Neural cell (in vitro differentiated cells): ENCODE measurements at regions not wholly inside any gene's neighbourhood (a gene's known extent, or its start where the extent isn't known, plus 50 kb on each side); places are given as distances from the start of the nearest gene placed in this dataset.

Experiments
- H2AFZ ChIP-seq: fragments of 200-600, 300-800 bp; sonication (generic), shearing (Covaris generic); 2 replicates; pipeline ENCODE4 v1.6.0; 2014; ENCODE audit warnings: low read depth, mild to moderate bottlenecking, antibody characterized with exemption, low read length, moderate library complexity
- H3F3A ChIP-seq: fragments of 200-600 bp; shearing (Covaris generic); 2 replicates; pipeline ENCODE4 v1.6.1; 2016; ENCODE audit warnings: mild to moderate bottlenecking, moderate library complexity, mixed read lengths, antibody characterized with exemption, low read length; ENCODE audit not compliant: insufficient read depth, poor library complexity, severe bottlenecking
- H3K27ac ChIP-seq: fragments of 200-600, 300-800 bp; sonication (generic), shearing (Covaris generic); 2 replicates; pipeline ENCODE4 v1.5.1; 2014; ENCODE audit warnings: mild to moderate bottlenecking, low read length, moderate library complexity
- H3K27me3 ChIP-seq: fragments of 300-800, 200-600 bp; sonication (generic), shearing (Covaris generic); 2 replicates; pipeline ENCODE4 v1.6.0; 2014; ENCODE audit warnings: mild to moderate bottlenecking, low read depth, low read length, moderate library complexity; ENCODE audit not compliant: insufficient read depth
- H3K36me3 ChIP-seq: fragments of 300-800, 200-600 bp; sonication (generic), shearing (Covaris generic); 2 replicates; pipeline ENCODE4 v1.5.1; 2014; ENCODE audit warnings: mild to moderate bottlenecking, antibody characterized with exemption, low read length, moderate library complexity; ENCODE audit not compliant: insufficient read depth
- H3K4me2 ChIP-seq: fragments of 300-800, 200-600 bp; sonication (generic), shearing (Covaris generic); 2 replicates; pipeline ENCODE4 v1.6.0; 2014; ENCODE audit warnings: mild to moderate bottlenecking, low read length
- H3K4me3 ChIP-seq: fragments of 300-800, 200-600 bp; sonication (generic), shearing (Covaris generic); 2 replicates; pipeline ENCODE4 v1.5.1; 2014; ENCODE audit warnings: mild to moderate bottlenecking, low read length, moderate library complexity
- H3K79me2 ChIP-seq: fragments of 200-600 bp; shearing (Covaris generic); replicated peaks from 2 replicates; pipeline ENCODE4 v1.6.0; 2014; ENCODE audit warnings: mild to moderate bottlenecking, low read length, moderate library complexity; ENCODE audit not compliant: insufficient read depth
- H3K9ac ChIP-seq: fragments of 300-800, 200-600 bp; sonication (generic), shearing (Covaris generic); 2 replicates; pipeline ENCODE4 v1.6.1; 2016; ENCODE audit warnings: mild to moderate bottlenecking, low read length, mixed read lengths
- H3K9me2 ChIP-seq: fragments of 200-600 bp; shearing (Covaris generic); 2 replicates; pipeline ENCODE4 v1.6.1; 2016; ENCODE audit warnings: mild to moderate bottlenecking, low read length, mixed read lengths; ENCODE audit not compliant: insufficient read depth
- H3K9me3 ChIP-seq: fragments of 200-600, 300-800 bp; sonication (generic), shearing (Covaris generic); 2 replicates; pipeline ENCODE4 v1.6.1; 2016; ENCODE audit warnings: mild to moderate bottlenecking, mixed run types, low read length, moderate library complexity, mixed read lengths
- H4K20me1 ChIP-seq: fragments of 200-600 bp; shearing (Covaris generic); 2 replicates; pipeline ENCODE4 v1.6.1; 2016; ENCODE audit warnings: mild to moderate bottlenecking, mixed run types; ENCODE audit not compliant: insufficient read depth
- EP300 ChIP-seq: fragments of 450-650 bp; conservative IDR thresholded peaks from 2 replicates; pipeline ENCODE4 v1.6.1; 2014; ENCODE audit warnings: antibody characterized with exemption, mild to moderate bottlenecking, moderate library complexity; ENCODE audit not compliant: poor library complexity, severe bottlenecking
- EZH2 ChIP-seq: fragments of 200-600, 300-800 bp; shearing (Covaris generic), sonication (generic); IDR thresholded peaks from 2 replicates; pipeline ENCODE4 v1.6.1; 2014; ENCODE audit warnings: antibody characterized with exemption, low read length, borderline replicate concordance, mild to moderate bottlenecking; ENCODE audit not compliant: insufficient read depth, poor library complexity, severe bottlenecking
- MXI1 ChIP-seq: fragments of 450-650 bp; conservative IDR thresholded peaks from 2 replicates; pipeline ENCODE4 v1.6.1; 2014; ENCODE audit warnings: antibody characterized with exemption, mild to moderate bottlenecking; ENCODE audit not compliant: poor library complexity, severe bottlenecking
- POLR2AphosphoS5 ChIP-seq: IDR thresholded peaks from 2 replicates; pipeline ENCODE4 v1.6.1; 2012
- RAD21 ChIP-seq: fragments of 450-650 bp; conservative IDR thresholded peaks from 2 replicates; pipeline ENCODE4 v1.6.1; 2014; ENCODE audit warnings: antibody characterized with exemption, mild to moderate bottlenecking, moderate library complexity
- SMC3 ChIP-seq: fragments of 450-650 bp; conservative IDR thresholded peaks from 2 replicates; pipeline ENCODE4 v1.6.1; 2014; ENCODE audit warnings: antibody characterized with exemption, mild to moderate bottlenecking, moderate library complexity; ENCODE audit not compliant: poor library complexity
- TAF1 ChIP-seq: IDR thresholded peaks from 2 replicates; pipeline ENCODE4 v1.6.1; 2012; ENCODE audit warnings: low read depth
- TF ChIP-seq, protein P1 (sequence below): IDR thresholded peaks from 2 replicates; pipeline ENCODE4 v1.6.1; 2012; ENCODE audit warnings: borderline replicate concordance
- TF ChIP-seq, protein P2 (sequence below): fragments of 450-650 bp; IDR thresholded peaks from 2 replicates; pipeline ENCODE4 v1.5.1; 2014; ENCODE audit warnings: antibody characterized with exemption, mild to moderate bottlenecking, moderate library complexity; ENCODE audit not compliant: poor library complexity, severe bottlenecking

DNA sequence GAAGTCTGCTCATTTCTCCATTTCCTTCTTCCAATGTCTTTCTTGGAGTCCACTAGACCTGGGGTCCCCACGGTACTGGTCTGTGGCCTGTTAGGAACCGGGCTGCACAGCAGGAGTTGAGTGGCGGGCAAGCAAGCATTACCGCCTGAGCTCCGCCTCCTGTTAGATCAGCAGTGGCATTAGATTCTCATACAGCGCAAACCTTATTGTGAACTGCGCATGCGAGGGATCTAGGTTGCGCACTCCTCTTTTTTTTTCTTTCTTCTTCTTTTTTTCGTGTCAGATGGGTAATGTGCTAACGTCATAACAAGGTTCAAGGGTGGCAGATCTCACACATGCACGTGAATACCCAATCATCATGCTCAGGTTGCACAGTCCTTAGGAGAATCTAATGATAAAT, 53.1 kb upstream of the DLX2 start:
- H3K27ac ChIP-seq, result no peak overlapping the region
- H2AFZ ChIP-seq, result no peak overlapping the region
- H3K9me2 ChIP-seq, result no peaks in the 10 kb centered on the region
- no peak for TF ChIP-seq POLR2AphosphoS5
- no peak for TF ChIP-seq TAF1
- no peak for TF ChIP-seq MXI1
- TF ChIP-seq EP300, result no peak
- no peak for TF ChIP-seq RAD21
- TF ChIP-seq EZH2, result no peak
- TF ChIP-seq, protein P1, sequence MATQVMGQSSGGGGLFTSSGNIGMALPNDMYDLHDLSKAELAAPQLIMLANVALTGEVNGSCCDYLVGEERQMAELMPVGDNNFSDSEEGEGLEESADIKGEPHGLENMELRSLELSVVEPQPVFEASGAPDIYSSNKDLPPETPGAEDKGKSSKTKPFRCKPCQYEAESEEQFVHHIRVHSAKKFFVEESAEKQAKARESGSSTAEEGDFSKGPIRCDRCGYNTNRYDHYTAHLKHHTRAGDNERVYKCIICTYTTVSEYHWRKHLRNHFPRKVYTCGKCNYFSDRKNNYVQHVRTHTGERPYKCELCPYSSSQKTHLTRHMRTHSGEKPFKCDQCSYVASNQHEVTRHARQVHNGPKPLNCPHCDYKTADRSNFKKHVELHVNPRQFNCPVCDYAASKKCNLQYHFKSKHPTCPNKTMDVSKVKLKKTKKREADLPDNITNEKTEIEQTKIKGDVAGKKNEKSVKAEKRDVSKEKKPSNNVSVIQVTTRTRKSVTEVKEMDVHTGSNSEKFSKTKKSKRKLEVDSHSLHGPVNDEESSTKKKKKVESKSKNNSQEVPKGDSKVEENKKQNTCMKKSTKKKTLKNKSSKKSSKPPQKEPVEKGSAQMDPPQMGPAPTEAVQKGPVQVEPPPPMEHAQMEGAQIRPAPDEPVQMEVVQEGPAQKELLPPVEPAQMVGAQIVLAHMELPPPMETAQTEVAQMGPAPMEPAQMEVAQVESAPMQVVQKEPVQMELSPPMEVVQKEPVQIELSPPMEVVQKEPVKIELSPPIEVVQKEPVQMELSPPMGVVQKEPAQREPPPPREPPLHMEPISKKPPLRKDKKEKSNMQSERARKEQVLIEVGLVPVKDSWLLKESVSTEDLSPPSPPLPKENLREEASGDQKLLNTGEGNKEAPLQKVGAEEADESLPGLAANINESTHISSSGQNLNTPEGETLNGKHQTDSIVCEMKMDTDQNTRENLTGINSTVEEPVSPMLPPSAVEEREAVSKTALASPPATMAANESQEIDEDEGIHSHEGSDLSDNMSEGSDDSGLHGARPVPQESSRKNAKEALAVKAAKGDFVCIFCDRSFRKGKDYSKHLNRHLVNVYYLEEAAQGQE, result no peak
- no peak for TF ChIP-seq SMC3
- TF ChIP-seq, protein P2, sequence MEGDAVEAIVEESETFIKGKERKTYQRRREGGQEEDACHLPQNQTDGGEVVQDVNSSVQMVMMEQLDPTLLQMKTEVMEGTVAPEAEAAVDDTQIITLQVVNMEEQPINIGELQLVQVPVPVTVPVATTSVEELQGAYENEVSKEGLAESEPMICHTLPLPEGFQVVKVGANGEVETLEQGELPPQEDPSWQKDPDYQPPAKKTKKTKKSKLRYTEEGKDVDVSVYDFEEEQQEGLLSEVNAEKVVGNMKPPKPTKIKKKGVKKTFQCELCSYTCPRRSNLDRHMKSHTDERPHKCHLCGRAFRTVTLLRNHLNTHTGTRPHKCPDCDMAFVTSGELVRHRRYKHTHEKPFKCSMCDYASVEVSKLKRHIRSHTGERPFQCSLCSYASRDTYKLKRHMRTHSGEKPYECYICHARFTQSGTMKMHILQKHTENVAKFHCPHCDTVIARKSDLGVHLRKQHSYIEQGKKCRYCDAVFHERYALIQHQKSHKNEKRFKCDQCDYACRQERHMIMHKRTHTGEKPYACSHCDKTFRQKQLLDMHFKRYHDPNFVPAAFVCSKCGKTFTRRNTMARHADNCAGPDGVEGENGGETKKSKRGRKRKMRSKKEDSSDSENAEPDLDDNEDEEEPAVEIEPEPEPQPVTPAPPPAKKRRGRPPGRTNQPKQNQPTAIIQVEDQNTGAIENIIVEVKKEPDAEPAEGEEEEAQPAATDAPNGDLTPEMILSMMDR, result no peak
- no peak overlapping the region for H3K4me2 ChIP-seq
- H3K9me3 ChIP-seq, result no peaks in the 10 kb centered on the region
- no peak overlapping the region for H3K9ac ChIP-seq
- H3K27me3 ChIP-seq, result no peaks in the 10 kb centered on the region
- no peaks in the 10 kb centered on the region for H4K20me1 ChIP-seq
- H3K79me2 ChIP-seq, result no peaks in the 10 kb centered on the region
- no peak overlapping the region for H3K4me3 ChIP-seq
- no peaks in the 10 kb centered on the region for H3F3A ChIP-seq
- H3K36me3 ChIP-seq, result no peaks in the 10 kb centered on the region

GRCh38 chr2:172160839-172161238, 58.1 kb upstream of the DLX2 start:
- H2AFZ ChIP-seq, result no peak overlapping the region
- no peak overlapping the region for H3K4me2 ChIP-seq
- TF ChIP-seq POLR2AphosphoS5 (no peak), EZH2 (no peak), SMC3 (no peak), EP300 (no peak), TAF1 (no peak)
- TF ChIP-seq, protein P1, result no peak
- no peaks in the 10 kb centered on the region for H3K27me3 ChIP-seq
- no peaks in the 10 kb centered on the region for H3K9me3 ChIP-seq
- no peaks in the 10 kb centered on the region for H3K36me3 ChIP-seq
- H3K4me3 ChIP-seq, result no peak overlapping the region
- no peaks in the 10 kb centered on the region for H4K20me1 ChIP-seq
- H3K9ac ChIP-seq, result no peak overlapping the region
- no peak overlapping the region for H3K27ac ChIP-seq
- H3F3A ChIP-seq, result no peaks in the 10 kb centered on the region
- no peaks in the 10 kb centered on the region for H3K9me2 ChIP-seq
- H3K79me2 ChIP-seq, result no peaks in the 10 kb centered on the region
